GM19452 (cell line): ENCODE measurements at regions not wholly inside any gene's neighbourhood (a gene's known extent, or its start where the extent isn't known, plus 50 kb on each side); places are given as distances from the start of the nearest gene placed in this dataset.
"Not testable (repeated sequence)": the region's sequence is repeated elsewhere in the genome, so short reads cannot be mapped to it uniquely, and the experiment has no call there.

Experiments
- ATAC-seq: cut with Tn5 transposase; IDR thresholded peaks from one replicate; pipeline ENCODE4 v1.9.1; 2021; ENCODE audit not compliant: unreplicated experiment

GRCh38 chr6:15907220-15907913 lies 221.5 kb upstream of the MYLIP start:
- not testable (repeated sequence) for ATAC-seq

GRCh38 chr6:15906420-15907016 lies 222.4 kb upstream of the MYLIP start:
- no peak for ATAC-seq

GRCh38 chr6:15905488-15906419 lies 223.1 kb upstream of the MYLIP start:
- ATAC-seq = no peak

GRCh38 chr6:15904651-15905376 lies 224.1 kb upstream of the MYLIP start:
- ATAC-seq = no peak

GRCh38 chr6:15901141-15902115 lies 227.5 kb upstream of the MYLIP start:
- peak; percentile 88 for ATAC-seq

GRCh38 chr6:15898693-15899092 lies 230.2 kb upstream of the MYLIP start:
- no peak for ATAC-seq

- no peak for ATAC-seq
Measured at GRCh38 chr6:15897063-15897876, 231.6 kb upstream of the MYLIP start.

- ATAC-seq = no peak
Measured at GRCh38 chr6:15894973-15895725, 232.3 kb upstream of the DTNBP1 start.

- no peak for ATAC-seq
Measured at GRCh38 chr6:15893556-15894253, 230.9 kb upstream of the DTNBP1 start.

- ATAC-seq = no peak
Measured at GRCh38 chr6:15892369-15892768, 229.5 kb upstream of the DTNBP1 start.

- no peak for ATAC-seq
Measured at GRCh38 chr6:15888798-15889772, 226.3 kb upstream of the DTNBP1 start.

GRCh38 chr6:15887491-15888461 lies 224.9 kb upstream of the DTNBP1 start:
- ATAC-seq = no peak

- no peak for ATAC-seq
Measured at GRCh38 chr6:15885624-15886023, 222.8 kb upstream of the DTNBP1 start.

GRCh38 chr6:15883593-15883992 lies 220.8 kb upstream of the DTNBP1 start:
- ATAC-seq = not testable (repeated sequence)

- no peak for ATAC-seq
Measured at GRCh38 chr6:15882915-15883314, 220.1 kb upstream of the DTNBP1 start.
